HAP-1 (cell line): ENCODE measurements at regions not wholly inside any gene's neighbourhood (a gene's known extent, or its start where the extent isn't known, plus 50 kb on each side); places are given as distances from the start of the nearest gene placed in this dataset.
"Not testable (repeated sequence)": the region's sequence is repeated elsewhere in the genome, so short reads cannot be mapped to it uniquely, and the experiment has no call there.

ENCODE experiments used
- DNase-seq, 2 experiments: peaks; one replicate each; pipeline ENCODE4 v3.0.0-alpha.2; 2016 to 2020; ENCODE audit warnings: low spot score in 2 of 2
- H3K27me3 ChIP-seq: fragments of 250-450 bp; sonication (Bioruptor Pico); 2 replicates; pipeline ENCODE4 v1.5.1; 2020; ENCODE audit warnings: low read depth, mild to moderate bottlenecking, moderate library complexity
- H3K36me3 ChIP-seq: fragments of 250-450 bp; sonication (Bioruptor Pico); replicated peaks from 2 replicates; pipeline ENCODE4 v1.5.1; 2020; ENCODE audit warnings: mild to moderate bottlenecking
- H3K4me1 ChIP-seq: fragments of 250-450 bp; sonication (Bioruptor Pico); 2 replicates; pipeline ENCODE4 v1.5.1; 2020; ENCODE audit warnings: mild to moderate bottlenecking
- H3K4me3 ChIP-seq: fragments of 250-450 bp; sonication (Bioruptor Pico); 2 replicates; pipeline ENCODE4 v1.5.1; 2020; ENCODE audit warnings: mild to moderate bottlenecking, moderate library complexity
- H3K9me3 ChIP-seq: fragments of 250-450 bp; sonication (Bioruptor Pico); 2 replicates; pipeline ENCODE4 v1.5.1; 2020; ENCODE audit warnings: mild to moderate bottlenecking, moderate library complexity
- in situ Hi-C: fragments of 300-500 bp; cut with MboI; formaldehyde crosslinking; loops from 3 replicates; pipeline ENCODE4 v1.14.3; 2020; ENCODE audit warnings: low sequenced_read_pairs, inconsistent platforms, mixed read lengths

GRCh38 chr20:7151676-7152470 lies 384.4 kb downstream of the BMP2 start:
- Histone ChIP-seq H3K27me3 (no peaks in the 10 kb centered on the region), H3K9me3 (no peaks in the 10 kb centered on the region), H3K4me3 (no peak overlapping the region), H3K4me1 (no peaks in the 10 kb centered on the region), H3K36me3 (no peaks in the 10 kb centered on the region)
- in situ Hi-C loops, result no loop called here
- DNase-seq, result no peak

DNA sequence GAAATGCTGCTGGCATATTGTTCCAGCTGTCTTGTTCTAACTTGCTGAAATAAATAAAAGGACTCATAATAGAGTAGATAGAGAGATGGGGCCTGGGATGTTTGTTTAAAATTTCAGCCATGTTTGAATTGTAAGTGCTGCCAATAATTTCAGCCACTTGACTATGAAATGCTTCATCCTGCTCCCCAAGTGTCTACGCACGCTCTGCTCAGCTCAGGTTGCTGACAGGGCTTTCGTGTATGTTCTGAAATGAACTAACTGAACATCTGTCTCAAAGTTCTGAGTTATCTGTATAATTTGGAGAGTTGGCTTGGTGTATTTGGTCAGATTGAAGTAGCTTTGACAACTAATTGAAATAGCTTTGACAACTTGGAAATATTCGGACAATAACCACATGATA lies 387.8 kb downstream of the BMP2 start:
- no peak overlapping the region for H3K4me3 ChIP-seq
- no peaks in the 10 kb centered on the region for H3K36me3 ChIP-seq
- no peaks in the 10 kb centered on the region for H3K9me3 ChIP-seq
- H3K27me3 ChIP-seq, result no peaks in the 10 kb centered on the region
- no peaks in the 10 kb centered on the region for H3K4me1 ChIP-seq
- in situ Hi-C loops, result no loop called here
- no peak for DNase-seq

DNA sequence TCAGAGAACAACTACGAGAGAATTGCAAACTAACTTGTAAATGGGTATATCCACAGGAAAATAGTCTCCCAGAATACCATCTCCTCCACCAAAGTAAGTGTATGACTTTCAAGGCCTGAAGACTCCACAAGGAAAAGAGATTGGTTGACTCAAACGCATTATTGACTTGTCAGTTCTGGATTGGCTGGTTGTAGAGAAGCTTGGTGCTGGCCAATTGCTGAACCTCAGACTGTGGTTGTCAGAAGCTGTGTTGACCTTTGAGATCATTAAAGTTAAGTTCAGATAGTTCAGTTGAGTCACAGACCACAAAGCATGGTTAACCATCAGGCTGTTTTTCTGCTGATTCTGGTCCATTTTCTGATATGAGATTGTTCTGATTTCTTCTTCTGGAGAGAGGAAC lies 388.3 kb downstream of the BMP2 start:
- no peaks in the 10 kb centered on the region for H3K27me3 ChIP-seq
- no peaks in the 10 kb centered on the region for H3K4me1 ChIP-seq
- in situ Hi-C loops, result no loop called here
- H3K4me3 ChIP-seq, result no peak overlapping the region
- DNase-seq, result no peak
- no peaks in the 10 kb centered on the region for H3K36me3 ChIP-seq
- H3K9me3 ChIP-seq, result no peaks in the 10 kb centered on the region

DNA sequence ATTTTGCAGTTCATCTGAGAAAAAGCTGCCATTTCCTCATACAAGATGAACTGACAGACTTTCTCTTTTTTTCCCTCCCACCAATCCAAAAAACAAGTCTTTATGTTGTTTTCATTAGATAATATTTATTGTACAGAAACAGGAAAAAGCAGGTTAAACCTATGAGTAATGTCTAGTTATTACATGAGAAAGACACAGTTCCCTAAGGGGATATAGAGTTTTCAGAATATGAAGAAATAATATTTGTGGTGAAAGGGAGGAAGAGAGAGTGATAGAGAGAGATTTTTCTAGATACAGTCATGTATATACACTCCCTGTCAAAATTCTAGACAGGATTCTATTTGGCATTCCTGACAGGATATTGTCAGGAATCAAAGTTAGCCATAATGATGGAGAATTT lies 392.4 kb downstream of the BMP2 start:
- H3K36me3 ChIP-seq, result no peaks in the 10 kb centered on the region
- H3K4me3 ChIP-seq, result no peak overlapping the region
- in situ Hi-C loops, result no loop called here
- H3K4me1 ChIP-seq, result no peaks in the 10 kb centered on the region
- H3K27me3 ChIP-seq, result no peaks in the 10 kb centered on the region
- no peak for DNase-seq
- H3K9me3 ChIP-seq, result no peaks in the 10 kb centered on the region

DNA sequence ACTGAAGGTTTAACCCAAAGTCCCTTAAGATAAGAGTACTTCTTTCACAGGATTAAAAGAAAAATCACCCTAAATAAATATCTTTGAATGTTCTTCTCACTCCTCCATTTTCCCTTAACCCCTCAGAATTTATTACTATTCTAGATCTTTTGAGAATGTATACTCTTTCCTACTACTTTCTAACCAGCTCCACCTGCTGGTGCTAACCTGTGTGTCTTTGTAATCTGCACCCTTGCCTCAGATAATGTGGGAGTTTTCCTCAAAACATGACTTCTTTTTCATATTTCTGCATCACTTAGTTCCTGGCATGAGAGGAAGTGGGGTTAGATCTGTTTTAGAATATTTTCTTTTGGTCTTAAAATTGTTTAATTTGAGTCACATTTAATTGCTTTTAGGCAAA lies 394.2 kb downstream of the BMP2 start:
- no peaks in the 10 kb centered on the region for H3K27me3 ChIP-seq
- no peaks in the 10 kb centered on the region for H3K36me3 ChIP-seq
- no peaks in the 10 kb centered on the region for H3K9me3 ChIP-seq
- in situ Hi-C loops, result no loop called here
- H3K4me1 ChIP-seq, result no peaks in the 10 kb centered on the region
- DNase-seq, result peak in 1 of 2 experiments; percentile 20
- H3K4me3 ChIP-seq, result no peak overlapping the region

DNA sequence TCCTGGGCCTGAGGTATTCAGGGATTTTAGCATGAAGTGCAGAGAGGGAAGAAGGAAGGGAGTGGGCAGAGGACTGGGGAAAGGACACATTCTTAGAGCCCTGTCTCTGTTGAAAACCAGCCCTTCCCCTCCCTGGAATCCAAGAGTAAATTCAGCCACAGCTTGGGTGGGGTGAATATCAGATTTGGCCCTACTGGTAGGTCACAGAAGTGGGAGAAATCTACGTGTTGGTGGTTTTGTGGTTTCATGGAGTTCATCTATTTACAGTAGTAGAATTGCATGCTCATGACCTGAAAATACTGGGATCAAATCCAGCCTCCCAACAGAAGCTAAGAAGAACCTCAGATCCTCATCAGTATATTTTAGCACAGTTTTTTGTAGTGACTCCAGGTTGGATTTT lies 404.4 kb downstream of the BMP2 start:
- no peak overlapping the region for H3K4me3 ChIP-seq
- no peaks in the 10 kb centered on the region for H3K4me1 ChIP-seq
- no peaks in the 10 kb centered on the region for H3K27me3 ChIP-seq
- no peaks in the 10 kb centered on the region for H3K9me3 ChIP-seq
- DNase-seq, result no peak
- in situ Hi-C loops, result no loop called here
- H3K36me3 ChIP-seq, result no peaks in the 10 kb centered on the region

DNA sequence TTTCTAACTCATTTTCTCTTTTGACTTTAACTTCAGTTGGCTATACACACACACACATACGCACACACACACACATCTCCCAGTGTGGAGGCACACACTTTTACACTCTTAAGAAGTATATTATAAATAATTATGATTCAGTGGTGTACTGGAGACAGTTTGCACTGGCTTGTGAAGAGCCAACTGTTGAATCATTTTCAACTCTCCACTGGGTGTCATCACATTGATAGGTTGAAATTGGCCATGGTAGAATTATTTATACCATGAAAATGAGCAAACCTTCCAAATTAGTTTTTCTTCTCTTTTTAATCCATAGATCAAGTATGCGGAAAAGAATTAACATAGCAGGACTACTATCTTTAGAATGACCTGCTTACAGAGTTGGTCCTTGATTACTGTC lies 407.1 kb downstream of the BMP2 start:
- no peak for DNase-seq
- Histone ChIP-seq H3K9me3 (no peaks in the 10 kb centered on the region), H3K4me3 (no peak overlapping the region), H3K27me3 (no peaks in the 10 kb centered on the region), H3K36me3 (no peaks in the 10 kb centered on the region), H3K4me1 (no peaks in the 10 kb centered on the region)
- in situ Hi-C loops, result no loop called here

GRCh38 chr20:7175827-7176226 lies 408.3 kb downstream of the BMP2 start:
- H3K4me3 ChIP-seq, H3K4me1 ChIP-seq, H3K9me3 ChIP-seq, DNase-seq, in situ Hi-C loops, H3K36me3 ChIP-seq, H3K27me3 ChIP-seq: not testable (repeated sequence)

- H3K36me3 ChIP-seq, result no peaks in the 10 kb centered on the region
- no peaks in the 10 kb centered on the region for H3K27me3 ChIP-seq
- H3K4me1 ChIP-seq, result no peaks in the 10 kb centered on the region
- no peak for DNase-seq
- H3K9me3 ChIP-seq, result no peaks in the 10 kb centered on the region
- no peak overlapping the region for H3K4me3 ChIP-seq
- in situ Hi-C loops, result no loop called here
These were observed 410.5 kb downstream of the BMP2 start for GRCh38 chr20:7178004-7178403.

GRCh38 chr20:7180256-7181045 lies 413.0 kb downstream of the BMP2 start:
- in situ Hi-C loops, result no loop called here
- H3K9me3 ChIP-seq, result no peaks in the 10 kb centered on the region
- no peaks in the 10 kb centered on the region for H3K4me1 ChIP-seq
- no peak for DNase-seq
- H3K27me3 ChIP-seq, result no peaks in the 10 kb centered on the region
- H3K4me3 ChIP-seq, result no peak overlapping the region
- H3K36me3 ChIP-seq, result no peaks in the 10 kb centered on the region

- Histone ChIP-seq H3K36me3 (no peaks in the 10 kb centered on the region), H3K27me3 (no peaks in the 10 kb centered on the region), H3K4me3 (no peak overlapping the region), H3K4me1 (no peaks in the 10 kb centered on the region), H3K9me3 (no peaks in the 10 kb centered on the region)
- no peak for DNase-seq
- in situ Hi-C loops, result no loop called here
These were observed 421.7 kb downstream of the BMP2 start for GRCh38 chr20:7189231-7189630.

- H3K4me1 ChIP-seq, result no peaks in the 10 kb centered on the region
- no peak overlapping the region for H3K4me3 ChIP-seq
- H3K9me3 ChIP-seq, result no peaks in the 10 kb centered on the region
- no peak for DNase-seq
- H3K27me3 ChIP-seq, result no peaks in the 10 kb centered on the region
- in situ Hi-C loops, result no loop called here
- no peaks in the 10 kb centered on the region for H3K36me3 ChIP-seq
These were observed 426.2 kb downstream of the BMP2 start for GRCh38 chr20:7193681-7194080.

DNA sequence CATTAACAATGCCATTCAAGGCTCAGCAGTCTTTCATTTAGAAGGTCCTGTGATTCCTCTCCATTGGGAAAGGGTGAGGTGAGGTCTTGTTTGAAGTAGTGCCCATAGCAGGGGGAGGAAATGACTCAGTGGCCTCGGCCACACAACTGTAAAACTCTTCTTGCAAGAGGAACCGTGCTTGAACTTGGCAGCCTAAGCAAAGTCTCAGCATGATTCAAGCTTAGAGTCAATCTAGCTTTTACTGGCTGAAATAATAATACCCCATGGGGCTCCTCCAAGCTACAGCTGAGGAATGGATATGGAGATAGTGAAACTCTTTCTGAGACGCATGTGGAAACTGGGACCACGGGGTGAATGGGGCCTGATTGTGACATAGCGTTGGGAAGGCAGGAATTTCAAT lies 428.2 kb downstream of the BMP2 start:
- DNase-seq, result no peak
- H3K4me1 ChIP-seq, result no peaks in the 10 kb centered on the region
- H3K4me3 ChIP-seq, result no peak overlapping the region
- in situ Hi-C loops, result no loop called here
- H3K27me3 ChIP-seq, result no peaks in the 10 kb centered on the region
- no peaks in the 10 kb centered on the region for H3K36me3 ChIP-seq
- no peaks in the 10 kb centered on the region for H3K9me3 ChIP-seq

- Histone ChIP-seq H3K4me1 (no peaks in the 10 kb centered on the region), H3K9me3 (no peaks in the 10 kb centered on the region), H3K4me3 (no peak overlapping the region), H3K27me3 (no peaks in the 10 kb centered on the region), H3K36me3 (no peaks in the 10 kb centered on the region)
- in situ Hi-C loops, result no loop called here
- no peak for DNase-seq
These were observed 429.0 kb downstream of the BMP2 start for GRCh38 chr20:7196481-7196880.
